ENCODE measurements at regions not wholly inside any gene's neighbourhood (a gene's known extent, or its start where the extent isn't known, plus 50 kb on each side); places are given as distances from the start of the nearest gene placed in this dataset.
A peak's percentile ranks its signal among the peaks of the same experiment; 100 is the strongest.
"Not testable (repeated sequence)": the region's sequence is repeated elsewhere in the genome, so short reads cannot be mapped to it uniquely, and the experiment has no call there.

DNA sequence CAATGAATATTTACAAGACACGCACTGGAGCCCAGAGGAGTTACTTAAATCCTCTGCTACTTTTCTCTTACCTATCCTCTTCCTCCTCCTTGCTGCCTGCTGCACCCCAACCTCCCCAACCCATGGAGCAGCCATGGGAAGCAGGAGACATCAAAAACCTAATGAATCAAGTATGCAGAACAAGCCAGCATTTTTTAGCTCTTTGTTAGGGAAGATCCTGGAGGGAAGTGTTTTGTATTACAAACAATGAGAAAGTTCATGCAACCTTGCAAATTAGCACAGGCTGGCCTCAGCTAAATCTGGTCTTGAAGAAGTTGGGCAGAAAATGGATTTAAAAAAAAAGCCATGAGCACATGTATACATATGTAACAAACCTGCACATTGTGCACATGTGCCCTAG is 498.8 kb downstream of the KIF4B start:
- no peak for DNase-seq (ENCODE audit: low read depth)

DNA sequence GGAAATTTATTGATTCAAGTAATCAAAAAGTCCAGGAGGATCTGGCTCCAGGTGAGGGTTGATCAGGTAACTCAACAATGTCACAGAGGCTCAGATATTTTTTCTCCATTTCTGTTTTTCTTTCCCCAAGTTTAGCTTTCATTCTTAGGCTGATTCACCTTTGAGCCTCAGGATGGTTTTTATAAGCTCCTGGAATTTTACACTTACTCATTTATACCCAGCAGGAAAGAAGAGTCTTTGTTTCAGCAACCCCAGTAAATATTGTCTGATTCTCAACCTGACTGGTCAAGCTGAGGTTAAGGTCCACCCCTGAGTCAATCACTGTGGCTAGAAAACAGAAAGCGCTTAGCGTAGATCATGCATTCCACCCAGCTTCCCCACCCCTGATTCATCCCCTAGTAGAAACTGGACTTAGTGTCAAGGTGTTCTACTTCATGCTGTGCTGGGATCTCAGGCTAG is 500.6 kb downstream of the KIF4B start:
- DNase-seq (ENCODE audit: low read depth): no peak

DNA sequence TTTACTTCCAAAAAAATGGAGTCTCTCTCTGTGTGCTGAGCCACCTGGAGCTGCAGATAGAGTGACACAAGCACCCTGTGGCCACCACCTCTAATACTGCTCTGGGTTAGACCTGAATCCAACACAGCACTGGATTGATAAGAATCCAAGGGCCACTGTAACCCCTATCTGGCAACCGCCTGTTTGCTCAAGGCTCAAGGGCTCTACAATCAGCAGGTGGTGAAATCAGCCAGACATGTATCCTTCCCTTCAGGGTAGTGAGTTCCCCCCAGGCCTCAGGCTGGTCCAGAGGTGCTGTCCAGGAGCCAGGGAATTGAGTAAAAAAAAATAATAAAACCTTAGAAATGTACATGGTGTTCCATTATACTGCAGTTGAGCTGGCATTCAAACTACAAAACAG is 509.0 kb downstream of the KIF4B start:
- DNase-seq (ENCODE audit: low read depth): no peak

DNA sequence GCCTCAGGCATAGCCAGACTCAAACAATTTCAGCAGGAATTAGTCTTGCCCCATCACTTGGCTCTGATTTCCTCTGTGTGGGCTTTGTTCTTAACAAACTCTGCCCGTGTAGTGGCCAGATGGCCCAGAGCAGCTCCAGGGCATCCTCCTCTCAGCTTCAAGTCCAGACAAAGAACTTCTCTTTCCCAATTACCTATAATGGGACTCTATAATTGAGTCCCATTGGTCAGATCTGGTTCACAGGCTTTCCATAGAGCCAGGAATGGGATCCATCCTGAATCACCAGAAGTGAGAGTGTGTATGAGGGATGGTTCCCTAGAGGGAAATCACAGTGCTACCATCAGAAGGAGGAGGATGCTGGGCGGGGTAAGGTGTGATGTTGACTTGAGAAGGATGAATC is 515.8 kb downstream of the KIF4B start:
- no peak for DNase-seq (ENCODE audit: low read depth)

DNA sequence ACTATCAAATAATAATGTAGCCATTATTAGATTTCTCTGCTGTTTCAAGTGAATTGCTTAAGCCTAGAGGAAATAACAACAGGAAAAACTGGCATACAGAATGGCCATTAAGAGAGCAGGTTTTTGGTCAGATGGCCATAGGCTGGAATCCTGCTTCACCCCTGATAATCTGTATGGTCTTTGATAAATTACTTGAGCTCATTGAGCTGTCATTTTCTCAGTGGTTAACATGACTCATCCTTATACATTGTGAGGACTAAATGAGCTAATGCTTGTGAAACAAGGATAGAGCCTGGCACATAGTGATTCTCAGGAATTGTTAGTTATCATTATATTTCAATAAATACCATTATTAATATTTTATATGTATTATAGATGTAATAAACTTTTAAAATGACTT is 516.5 kb downstream of the KIF4B start:
- DNase-seq (ENCODE audit: low read depth): no peak

DNA sequence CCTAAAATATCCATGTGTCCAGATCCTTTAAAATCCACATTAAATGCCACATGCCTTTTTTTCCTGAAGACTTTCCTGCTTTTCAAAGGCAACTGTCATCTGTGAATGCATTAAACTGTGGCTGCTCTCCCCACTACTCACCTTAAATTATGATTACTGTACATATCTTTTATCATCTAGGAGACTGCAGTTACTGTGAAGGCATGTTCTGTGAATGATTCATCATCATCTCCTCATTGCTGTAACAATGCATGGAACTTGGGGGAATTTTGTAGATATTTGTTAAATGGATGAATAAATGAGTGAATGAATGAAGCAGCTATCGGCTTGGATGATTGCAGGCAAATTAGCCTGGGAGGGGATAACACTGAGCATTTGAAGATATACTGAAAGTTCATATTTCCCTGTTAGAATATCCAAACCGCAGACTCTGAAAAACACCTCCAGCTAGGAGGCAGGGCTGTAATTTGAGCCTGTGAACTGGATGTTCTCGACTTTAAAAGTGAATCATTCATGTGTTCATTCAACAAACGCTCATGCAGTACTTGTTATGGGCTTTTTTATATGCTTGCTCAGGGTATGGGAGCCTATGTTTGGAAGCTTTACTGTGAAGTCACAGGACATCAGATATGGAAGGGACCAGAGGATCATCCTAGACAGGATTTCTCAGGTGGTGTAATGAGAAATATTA is 519.2 kb downstream of the KIF4B start:
- DNase-seq (ENCODE audit: low read depth): no peak

DNA sequence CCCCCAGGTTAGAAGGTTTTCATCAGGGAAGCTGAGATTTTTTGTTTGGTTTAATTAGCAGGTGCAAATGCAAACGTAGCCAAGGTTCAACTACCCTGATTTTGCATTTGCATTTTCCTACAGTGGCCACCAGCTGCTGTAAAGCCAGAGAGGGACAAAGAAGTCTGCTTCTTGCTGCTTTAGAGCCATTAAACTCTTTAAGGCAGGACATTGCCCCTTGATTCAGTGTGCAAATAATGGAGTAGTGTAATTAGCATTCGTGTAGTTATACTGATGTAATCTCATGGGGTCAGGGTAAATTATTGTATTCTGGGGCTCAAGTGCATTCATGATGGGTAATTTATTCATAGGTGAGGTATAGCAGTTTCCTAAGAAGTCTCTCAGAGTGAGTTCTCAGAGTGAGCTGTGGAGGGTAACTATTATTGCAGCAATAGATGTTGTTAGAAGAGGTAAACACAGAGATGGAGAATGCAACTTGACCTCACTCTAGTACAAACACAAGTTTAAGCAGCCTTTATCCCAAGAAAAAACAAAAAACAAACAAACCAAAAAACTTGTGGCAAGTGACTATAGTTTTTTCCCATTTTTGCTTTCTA is 526.5 kb downstream of the KIF4B start:
- no peak for DNase-seq (ENCODE audit: low read depth)

DNA sequence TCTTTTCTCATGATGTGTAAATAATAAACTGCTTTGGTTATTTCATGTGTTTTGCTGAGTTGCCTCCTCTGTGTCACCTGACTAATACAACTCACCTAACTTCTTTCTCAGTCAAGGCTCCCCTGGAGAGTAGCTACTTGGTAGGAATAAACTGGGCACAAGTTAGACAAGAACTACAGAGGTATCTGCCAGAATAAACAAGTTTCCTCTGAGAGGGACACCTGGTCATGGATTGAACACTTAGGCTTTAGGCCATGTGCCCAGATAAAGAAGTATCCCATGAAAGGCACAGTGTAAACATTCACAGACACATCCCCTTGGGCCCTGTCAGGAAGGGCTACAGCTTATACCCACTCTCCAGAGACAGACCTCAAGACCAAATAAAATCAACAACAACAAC is 532.5 kb downstream of the KIF4B start:
- DNase-seq (ENCODE audit: low read depth): no peak

DNA sequence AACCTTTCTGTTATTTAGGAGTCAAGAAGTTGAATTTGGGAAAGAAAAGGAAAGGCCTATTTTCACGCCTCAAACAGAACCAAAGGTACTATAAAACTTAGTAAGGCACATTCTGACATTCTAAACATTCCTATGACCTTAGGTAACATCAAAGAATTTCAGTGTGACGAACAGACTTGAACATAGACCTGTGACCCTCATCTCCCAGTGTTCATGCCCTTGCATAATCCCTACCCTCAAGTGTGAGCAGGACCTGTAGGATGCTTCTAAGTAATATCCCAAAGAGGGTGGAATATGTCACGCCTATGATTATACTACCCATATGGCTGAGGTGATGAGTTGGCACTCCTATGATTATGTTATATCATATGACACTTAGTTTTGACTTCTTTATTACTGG is 540.9 kb downstream of the KIF4B start:
- no peak for DNase-seq (ENCODE audit: low read depth)

DNA sequence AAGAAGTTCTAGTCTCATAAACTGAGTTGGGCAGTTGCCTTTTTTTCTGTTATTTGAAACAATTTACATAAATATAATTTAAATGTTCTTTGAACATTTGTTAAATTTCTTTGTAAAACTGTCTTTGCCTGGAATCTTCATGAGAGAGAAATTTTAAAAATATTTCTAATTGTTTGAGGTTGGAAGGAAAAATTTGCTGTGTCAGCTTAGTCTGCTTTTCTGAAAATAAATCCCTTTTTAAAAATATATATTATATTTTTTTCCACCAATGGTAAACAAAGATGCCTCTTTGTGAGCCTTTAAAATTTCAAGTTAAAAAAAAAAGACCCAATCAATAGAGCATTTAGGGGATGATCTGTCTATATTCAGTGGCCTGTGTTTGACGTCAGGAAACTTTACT is 542.7 kb downstream of the KIF4B start:
- no peak for DNase-seq (ENCODE audit: low read depth)

DNA sequence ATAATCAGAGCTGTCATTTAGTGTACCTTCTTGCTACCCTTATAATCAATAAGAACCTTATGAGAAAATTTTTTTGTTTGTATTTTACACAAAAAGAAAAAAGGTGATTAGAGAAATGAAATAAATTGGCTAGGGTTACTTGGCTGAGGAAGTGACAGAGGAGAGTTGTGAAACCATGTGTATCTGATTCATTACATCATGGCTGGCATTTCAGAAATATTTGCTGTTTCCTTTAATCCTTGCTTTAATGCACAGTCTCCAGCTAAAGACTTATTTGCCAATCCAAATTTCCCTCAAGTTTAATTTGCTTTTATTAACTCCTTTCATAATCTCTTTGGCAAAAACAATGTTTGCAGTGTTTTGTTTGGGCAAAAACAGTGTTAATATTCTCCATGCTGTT is 543.1 kb downstream of the KIF4B start:
- DNase-seq (ENCODE audit: low read depth): no peak

DNA sequence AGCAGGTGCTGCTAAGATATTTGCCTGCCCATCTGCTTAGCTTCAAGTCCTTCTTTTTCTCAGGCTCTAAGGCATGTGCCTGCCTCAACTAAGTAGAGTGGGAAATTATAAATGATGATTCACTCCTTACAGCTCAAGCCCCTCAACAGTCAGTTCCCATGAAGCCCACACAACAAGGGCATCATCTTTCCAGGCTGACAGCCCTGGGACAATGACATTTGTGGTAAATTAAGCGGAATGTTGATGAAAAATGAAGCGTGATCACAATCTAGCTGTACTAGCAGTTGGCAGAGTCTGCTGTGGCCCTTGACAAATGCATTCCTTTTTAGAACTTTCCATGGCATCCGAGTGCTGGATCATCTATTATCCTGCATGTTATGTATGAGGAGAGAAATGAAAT is 548.6 kb downstream of the KIF4B start:
- no peak for DNase-seq (ENCODE audit: low read depth)

DNA sequence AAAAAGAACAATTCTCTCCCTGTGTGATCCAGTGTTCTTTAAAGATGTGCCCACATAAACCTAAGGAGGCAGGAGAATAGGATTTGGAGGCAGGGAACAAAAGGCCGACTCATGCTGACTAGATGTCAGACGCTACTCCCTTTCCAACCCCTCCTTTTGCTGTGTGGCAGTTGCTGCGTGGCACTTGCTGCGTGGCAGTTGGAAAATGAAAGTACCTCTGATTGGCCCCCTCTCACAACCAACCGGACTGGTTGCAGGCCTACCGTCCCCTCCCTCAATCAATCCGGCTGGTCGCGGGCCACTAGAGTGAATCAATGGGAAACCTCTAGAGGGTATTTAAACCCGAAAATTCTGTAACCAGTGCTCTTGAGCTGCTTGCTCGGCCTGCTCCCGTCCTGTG is 551.0 kb downstream of the KIF4B start:
- DNase-seq (ENCODE audit: low read depth): no peak

DNA sequence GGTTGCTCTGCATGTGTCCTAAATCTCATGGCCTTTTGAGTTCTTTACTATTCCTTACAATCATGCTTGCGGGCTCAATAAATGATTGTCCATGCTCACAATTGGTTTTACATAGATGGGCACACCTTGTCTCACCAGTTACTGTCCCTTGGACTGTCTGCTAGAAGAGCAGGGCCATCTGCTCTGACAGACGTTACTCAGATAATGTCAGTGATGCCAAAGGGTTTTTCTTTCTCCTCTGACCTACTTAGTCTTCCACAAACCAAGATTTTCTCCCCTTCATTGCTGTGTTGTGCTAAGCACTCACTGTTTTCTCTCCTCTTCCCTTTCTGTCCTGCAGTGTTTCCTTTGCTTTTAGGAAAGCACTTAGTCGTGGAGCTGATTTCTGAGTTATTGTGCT is 562.3 kb downstream of the KIF4B start:
- DNase-seq (ENCODE audit: low read depth): no peak

DNA sequence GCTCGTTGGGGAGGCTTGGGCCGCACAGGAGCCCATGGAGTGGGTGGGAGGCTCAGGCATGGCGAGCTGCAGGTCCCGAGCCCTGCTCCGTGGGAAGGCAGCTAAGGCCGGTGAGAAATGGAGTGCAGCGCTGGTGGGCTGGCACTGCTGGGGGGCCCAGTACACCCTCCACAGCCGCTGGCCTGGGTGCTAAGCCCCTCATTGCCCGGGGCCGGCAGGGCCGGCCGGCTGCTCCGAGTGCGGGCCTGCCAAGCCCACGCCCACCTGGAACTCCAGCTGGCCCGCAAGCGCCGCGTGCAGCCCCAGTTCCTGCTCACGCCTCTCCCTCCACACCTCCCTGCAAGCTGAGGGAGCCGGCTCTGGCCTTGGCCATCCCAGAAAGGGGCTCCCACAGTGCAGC is 573.3 kb downstream of the KIF4B start:
- DNase-seq (ENCODE audit: low read depth): not testable (repeated sequence)

DNA sequence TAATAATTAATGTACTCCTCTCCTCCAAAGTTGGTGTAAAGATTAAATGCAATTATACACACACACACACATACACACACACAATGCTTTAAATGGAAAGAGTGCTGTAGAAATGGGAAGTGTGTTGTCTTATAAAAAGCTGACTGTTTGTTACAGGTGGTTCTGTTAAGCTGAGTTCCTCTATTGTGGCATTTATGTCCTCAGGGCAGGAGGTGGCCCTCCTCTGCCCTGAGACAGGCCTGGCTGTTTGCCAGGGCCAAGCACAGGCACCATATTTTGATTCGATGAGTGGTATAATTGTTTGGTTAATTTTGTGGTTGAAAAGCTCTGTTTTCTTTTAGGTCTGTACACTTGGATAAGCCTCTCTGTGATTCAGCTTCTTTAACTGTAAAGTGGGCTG is 573.9 kb downstream of the KIF4B start:
- DNase-seq (ENCODE audit: low read depth): no peak

DNA sequence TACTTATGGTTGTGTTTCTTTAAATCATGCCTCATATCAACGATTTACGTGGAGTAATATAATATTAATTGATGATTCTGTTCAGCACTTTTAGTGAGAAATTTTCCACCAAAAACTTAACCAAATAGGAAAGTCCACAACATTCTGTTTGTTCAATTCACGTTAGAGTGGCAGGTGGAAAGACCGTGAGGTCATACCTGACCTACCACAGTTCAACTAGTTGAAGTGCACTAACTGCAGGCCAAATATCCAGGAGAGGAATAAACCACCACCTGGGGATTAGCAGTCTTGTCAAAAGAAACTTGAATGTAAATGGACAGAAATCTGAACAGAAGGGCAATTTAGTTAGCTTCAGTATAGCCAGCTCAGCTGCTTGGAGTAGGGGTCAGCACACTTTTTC is 577.7 kb downstream of the KIF4B start:
- DNase-seq (ENCODE audit: low read depth): no peak

DNA sequence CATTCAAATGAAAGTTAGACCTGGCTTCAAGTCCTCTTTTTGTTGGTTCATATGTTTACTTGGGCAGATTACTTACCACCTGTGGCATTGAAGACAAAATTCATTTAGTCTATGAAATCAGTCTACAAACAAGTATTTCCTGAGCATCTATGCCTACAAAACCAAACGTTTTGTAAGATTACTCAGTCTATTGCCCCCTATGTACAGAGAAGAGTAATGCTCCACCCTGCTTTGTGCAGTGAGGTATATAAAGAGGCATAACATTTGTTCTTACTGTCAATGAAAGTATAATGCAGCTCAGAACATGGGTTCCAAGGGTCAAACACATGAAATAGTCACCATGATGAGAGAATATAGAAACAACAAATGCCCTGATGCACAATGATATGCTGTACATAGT is 580.7 kb downstream of the KIF4B start:
- DNase-seq (ENCODE audit: low read depth): no peak

DNA sequence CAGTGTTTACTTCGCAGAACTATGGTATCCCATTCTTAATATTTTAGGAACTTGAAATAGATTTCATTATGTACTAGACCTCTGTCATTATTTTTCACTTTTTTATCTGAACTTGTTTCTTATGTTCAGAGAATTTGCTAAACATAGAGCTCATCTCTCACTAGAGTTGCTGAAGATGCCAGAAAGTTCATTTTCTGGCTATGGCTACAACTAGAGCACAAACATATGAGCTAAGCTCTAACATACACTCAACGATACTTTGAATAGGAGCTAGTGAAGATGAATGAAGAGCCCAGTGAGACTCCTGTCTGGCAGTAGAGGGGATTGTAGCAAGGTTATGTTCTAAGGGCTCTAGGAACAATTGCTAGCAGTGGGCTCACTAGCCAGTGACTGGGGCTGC is 582.2 kb downstream of the KIF4B start:
- DNase-seq (ENCODE audit: low read depth): no peak

DNA sequence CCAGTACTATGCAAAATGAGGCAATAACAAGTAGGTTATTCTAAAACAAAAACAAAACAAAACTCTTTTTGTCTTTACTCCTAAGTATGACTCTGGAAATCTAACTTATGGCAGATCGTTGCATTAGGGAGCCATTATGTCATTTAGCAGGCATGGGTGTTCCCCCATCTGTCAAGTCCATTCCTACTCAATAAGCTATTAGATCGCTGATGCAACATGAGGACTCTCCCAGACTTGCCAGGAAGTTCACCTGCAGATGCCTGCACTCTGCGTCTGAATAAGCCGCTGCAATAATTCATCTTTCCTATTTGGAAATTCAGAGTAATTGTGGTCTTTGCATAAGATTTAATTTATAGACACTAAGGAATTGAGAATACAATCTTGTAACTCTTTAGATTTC is 585.0 kb downstream of the KIF4B start:
- DNase-seq (ENCODE audit: low read depth): no peak

DNA sequence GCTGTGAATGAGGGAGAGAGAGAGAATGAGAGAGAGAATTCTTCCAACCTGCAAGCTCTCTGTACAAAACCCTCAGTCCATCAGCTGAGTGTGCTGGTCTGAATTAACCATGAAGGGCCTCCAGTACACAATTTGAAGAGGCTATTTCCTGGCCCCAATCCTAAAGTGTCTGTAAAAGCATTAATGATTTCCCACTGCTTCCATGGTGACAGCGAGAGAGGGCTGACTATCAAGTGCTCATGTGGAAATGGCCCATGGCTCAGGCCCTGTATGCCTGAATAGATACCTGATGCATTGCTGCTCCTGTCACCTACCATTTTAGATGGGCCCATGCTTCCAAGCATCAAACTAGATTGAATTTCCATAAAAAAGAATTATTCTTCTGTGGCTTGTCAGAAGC is 592.4 kb downstream of the KIF4B start:
- no peak for DNase-seq (ENCODE audit: low read depth)

DNA sequence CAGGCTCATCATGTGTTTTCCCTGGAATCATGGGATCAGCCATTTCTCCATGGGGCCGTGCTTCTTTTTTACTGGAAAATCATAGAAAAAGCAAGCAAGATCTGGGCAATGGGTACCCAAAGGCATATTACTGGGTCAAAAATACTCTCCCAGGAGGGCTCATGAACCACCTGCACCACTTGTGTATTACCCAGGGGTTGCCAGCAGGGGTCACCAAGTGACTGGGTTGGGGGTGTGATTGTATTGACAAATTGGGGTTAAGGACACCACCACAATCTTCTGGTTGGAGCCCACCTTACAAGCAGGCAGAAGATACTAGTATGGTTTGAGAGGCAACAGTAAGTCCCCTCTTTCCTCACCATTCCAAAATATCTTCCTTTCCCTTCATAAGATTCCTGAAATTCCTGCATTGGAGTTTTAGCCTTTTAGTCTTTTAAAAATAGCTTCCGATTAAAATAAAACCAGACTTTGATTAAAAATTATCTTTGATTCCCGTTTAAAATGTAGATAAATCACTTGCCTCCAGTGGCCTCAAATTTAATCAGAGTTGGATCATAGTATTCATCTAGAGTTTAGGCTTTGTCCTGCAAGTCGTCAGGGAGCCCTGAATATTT is 603.3 kb downstream of the KIF4B start:
- DNase-seq (ENCODE audit: low read depth): peak; percentile 34

DNA sequence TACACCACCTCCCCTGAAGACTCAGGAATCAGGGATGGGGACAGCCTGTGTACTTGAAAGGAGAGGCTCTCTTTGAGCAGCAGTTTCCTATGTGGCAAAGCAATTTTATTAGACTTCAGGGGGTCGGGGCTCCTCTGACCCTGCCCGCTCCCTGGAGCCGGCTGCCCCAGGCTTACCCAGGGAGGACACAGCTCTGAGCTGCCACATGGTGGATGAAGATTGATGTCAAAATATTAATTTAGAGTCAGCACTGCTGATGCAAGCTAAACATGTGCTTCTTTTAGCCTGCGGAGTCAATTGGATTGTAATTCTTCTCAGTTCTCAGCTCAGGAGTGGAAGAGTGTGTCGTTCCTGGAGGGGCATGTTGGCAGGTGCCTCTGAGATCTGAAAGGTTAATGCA is 606.1 kb downstream of the KIF4B start:
- no peak for DNase-seq (ENCODE audit: low read depth)
